HG03066 (cell line): ENCODE measurements at regions not wholly inside any gene's neighbourhood (a gene's known extent, or its start where the extent isn't known, plus 50 kb on each side); places are given as distances from the start of the nearest gene placed in this dataset.

Source experiments
- ATAC-seq: cut with Tn5 transposase; IDR thresholded peaks from one replicate; pipeline ENCODE4 v1.9.1; 2021; ENCODE audit warnings: low read depth; ENCODE audit not compliant: unreplicated experiment

- no peak for ATAC-seq
Observed at GRCh38 chr15:69727121-69727924, 274.7 kb downstream of the RPLP1 start.

GRCh38 chr15:69729167-69729748 is 276.6 kb downstream of the RPLP1 start:
- no peak for ATAC-seq

- no peak for ATAC-seq
Observed at GRCh38 chr15:69730281-69731080, 277.9 kb downstream of the RPLP1 start.

GRCh38 chr15:69731081-69731330 is 278.4 kb downstream of the RPLP1 start:
- ATAC-seq: no peak

- ATAC-seq: no peak
Observed at GRCh38 chr15:69731581-69731980, 279.0 kb downstream of the RPLP1 start.

GRCh38 chr15:69732133-69732532 is 279.5 kb downstream of the RPLP1 start:
- no peak for ATAC-seq

- ATAC-seq: no peak
Observed at GRCh38 chr15:69734699-69735098, 282.1 kb downstream of the RPLP1 start.

- ATAC-seq: no peak
Observed at GRCh38 chr15:69735121-69735520, 282.5 kb downstream of the RPLP1 start.

GRCh38 chr15:69736161-69736560 is 283.5 kb downstream of the RPLP1 start:
- ATAC-seq: no peak

DNA sequence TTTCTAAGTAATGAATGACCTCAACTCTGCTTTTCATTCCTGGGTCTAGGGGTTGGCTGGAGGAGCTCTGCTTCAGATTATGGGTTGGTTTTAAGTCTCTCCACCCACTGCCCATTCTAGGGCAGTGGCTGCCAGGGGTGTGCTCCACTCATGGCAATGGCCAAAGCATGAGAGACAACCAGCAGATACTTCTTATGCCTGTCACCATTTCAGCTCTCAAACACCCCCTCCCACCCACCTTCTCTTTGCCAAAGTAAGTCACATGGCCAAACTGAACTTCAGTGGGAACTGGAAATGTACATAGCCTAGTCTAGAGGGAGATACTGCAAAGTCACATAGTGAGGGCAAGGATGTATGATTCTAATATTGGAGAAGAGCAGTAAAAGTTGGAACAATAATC is 285.3 kb downstream of the RPLP1 start:
- no peak for ATAC-seq

DNA sequence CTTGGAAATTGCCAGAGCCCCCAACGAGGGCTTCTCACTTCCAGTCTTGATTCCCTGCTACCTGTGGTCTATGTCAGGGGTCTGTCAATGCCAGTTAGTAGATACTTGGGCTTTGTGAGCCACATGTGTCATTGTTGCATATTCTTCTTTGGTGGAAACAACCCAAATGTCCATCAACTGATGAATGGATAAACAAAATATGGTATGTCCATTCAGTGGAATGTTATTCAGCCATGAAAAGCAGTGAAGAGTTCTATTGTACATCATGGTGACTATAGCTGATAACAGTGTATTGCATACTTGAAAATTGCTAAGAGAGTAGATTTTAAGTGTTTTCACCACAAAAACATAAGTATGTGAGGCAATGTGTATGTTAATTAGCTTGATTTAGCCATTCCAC is 288.1 kb downstream of the RPLP1 start:
- ATAC-seq: no peak

GRCh38 chr15:69742361-69742760 is 289.7 kb downstream of the RPLP1 start:
- ATAC-seq: no peak

DNA sequence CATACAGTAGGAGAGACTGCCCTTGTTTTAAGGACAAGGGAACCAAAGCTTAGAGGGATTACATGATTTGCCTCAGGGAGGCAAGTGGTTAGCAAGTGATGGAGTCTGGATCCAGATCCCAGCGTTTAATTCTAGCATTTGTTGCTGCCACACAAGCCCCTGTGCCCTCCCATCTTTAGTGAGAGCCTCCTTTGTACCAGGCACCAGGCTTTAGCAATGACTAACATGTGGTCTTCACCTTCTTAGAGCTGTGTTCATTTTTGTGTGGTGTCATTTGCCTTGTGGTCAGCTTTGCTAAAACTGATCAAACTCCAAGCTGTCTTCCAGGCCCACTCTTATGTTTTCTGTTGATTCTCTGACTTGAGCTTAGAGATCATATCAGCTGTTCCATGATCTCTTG is 290.5 kb downstream of the RPLP1 start:
- no peak for ATAC-seq

GRCh38 chr15:69744391-69745162 is 292.0 kb downstream of the RPLP1 start:
- ATAC-seq: no peak

DNA sequence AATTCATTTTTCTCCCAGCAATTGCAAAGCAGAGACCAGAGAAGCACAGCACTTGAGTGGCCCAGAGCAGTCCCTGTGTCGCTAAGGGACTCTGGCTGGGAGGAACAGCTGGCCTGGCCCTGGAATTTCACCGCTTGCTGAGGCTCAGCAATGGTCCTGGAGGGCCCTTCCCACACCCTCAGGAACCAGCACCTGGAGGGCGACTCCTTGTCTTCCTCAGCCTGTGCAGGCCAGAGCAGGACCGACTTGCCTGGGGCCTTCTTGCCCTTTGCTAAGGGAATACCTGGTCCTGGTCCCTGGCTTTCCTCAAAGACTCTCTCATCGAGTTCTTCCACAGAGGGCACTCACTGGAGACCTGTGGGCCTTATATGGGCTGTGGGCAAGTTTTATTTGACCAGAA is 294.6 kb downstream of the RPLP1 start:
- no peak for ATAC-seq

DNA sequence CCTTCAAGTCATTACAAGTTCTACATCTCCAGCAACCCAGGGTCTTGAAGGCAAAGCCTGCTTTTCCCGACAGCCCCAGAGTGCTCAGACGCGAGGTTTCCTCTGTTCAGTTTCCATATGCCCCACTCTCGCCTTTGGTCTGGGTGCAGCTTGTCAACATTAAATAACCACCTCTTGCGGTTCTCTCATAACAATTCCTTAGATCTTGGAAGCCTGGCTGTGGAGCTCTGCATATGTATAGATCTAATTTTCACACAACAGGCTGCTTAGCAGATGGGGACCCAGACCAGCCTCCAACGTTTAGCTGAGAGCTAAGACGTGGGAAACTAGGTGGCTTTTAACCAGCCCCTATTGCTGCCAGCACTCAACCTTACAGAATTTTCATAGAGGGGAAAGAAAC is 295.5 kb downstream of the RPLP1 start:
- no peak for ATAC-seq

DNA sequence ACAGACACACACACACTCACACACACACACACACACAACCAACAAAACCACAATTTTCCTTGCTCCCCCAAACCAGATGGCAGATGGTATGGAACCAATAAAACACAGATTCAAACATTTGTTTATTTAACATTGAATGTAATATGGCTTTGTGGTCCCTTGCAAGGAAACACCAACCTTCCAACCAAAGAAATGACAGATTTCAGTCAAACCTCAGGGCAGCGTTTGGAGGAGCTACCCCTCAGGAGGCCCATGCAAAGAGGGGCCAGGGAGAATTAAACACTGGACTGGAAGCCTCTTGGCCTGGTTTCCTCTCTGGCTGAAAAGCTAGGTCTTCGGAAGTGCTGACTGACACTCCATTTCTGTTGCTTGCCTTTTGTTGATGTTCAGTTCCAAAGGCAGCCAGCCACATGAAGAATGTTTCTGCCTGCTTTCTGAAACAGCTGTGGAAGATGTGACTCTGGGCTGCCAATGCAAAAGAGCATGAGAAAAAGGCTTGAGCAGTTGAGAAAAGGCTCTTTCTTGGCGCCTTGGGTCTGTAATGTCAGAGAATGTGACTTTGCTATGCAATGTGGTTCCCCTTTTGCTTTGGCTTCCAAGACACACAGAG is 296.1 kb downstream of the RPLP1 start:
- no peak for ATAC-seq

DNA sequence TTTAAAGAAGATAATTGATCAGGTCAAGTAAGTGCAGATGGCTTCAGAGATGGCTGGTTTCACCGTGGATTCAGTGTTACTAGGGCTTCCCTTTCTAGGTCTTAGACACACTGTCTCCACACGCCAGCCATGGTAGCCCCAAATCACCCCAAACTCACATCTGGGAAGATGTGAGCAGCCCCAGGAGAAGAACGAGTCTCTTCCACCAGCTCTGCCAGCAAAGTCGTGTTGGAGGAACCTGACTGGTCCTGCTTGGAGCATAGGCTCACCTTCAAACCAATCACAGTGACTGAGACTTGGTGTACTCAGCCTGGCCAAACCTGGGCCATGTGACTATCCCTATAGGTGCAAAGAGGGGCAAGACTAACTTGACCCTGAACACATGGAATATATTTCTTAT is 296.7 kb downstream of the RPLP1 start:
- ATAC-seq: no peak

- no peak for ATAC-seq
Observed at GRCh38 chr15:69749797-69750196, 297.2 kb downstream of the RPLP1 start.

GRCh38 chr15:69750253-69750652 is 297.6 kb downstream of the RPLP1 start:
- ATAC-seq: no peak

DNA sequence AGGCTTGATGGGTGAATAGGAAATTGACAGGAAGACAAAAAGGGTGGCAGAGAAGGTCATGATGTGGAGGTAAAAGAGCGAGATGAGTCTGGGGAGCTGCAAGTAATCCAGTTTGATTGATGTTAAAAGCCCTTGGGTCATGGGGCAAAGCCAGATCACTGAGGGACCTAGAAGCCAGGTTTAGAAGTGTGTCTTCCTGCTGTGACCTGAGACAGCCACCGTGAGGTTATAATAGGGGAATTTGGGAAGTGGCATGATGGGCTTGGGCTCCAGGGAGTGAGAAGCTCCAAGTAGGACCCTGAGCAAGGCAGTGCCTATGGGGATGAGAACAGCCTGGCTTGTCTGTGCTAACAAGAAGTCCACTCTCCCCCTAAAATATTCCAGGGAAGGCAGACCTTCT is 298.5 kb downstream of the RPLP1 start:
- no peak for ATAC-seq
